ENCODE measurements at regions not wholly inside any gene's neighbourhood (a gene's known extent, or its start where the extent isn't known, plus 50 kb on each side); places are given as distances from the start of the nearest gene placed in this dataset.

DNA sequence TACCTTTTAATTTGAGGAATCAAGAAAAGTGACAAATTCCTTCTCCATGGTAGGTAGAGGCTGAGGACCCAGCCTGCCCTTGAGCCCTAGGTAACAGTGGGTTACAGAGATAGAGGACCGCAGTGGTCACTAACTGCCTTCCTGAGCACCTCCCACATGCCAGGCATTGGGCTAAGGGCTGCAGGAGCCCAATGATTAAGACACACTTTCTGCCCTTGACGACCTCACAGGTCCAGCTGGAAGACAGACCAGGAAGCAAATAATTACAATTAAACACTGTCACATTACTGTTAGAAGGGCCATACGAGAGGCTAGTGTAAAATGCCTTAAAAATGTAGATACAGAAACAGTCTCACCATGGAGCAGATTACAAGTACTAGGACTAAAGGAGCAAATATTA is 156.8 kb upstream of the NFE2L3 start:
- H3K36me3 Mint-ChIP-seq (ENCODE audit: unreplicated experiment) = no peaks in the 10 kb centered on the region
- H3K4me1 Mint-ChIP-seq (ENCODE audit: low read depth, unreplicated experiment) = no peaks in the 10 kb centered on the region
- H3K4me3 Mint-ChIP-seq (ENCODE audit: unreplicated experiment) = no peak overlapping the region
- no peak for DNase-seq
- H3K27me3 Mint-ChIP-seq (ENCODE audit: unreplicated experiment) = no peaks in the 10 kb centered on the region
- TF ChIP-seq CTCF (IDR thresholded peaks at IDR 0.05; ENCODE audit: partially characterized antibody, unreplicated experiment) = no peak
- H3K27ac Mint-ChIP-seq (ENCODE audit: unreplicated experiment) = no peak overlapping the region
- H3K9me3 Mint-ChIP-seq (ENCODE audit: unreplicated experiment) = no peaks in the 10 kb centered on the region

DNA sequence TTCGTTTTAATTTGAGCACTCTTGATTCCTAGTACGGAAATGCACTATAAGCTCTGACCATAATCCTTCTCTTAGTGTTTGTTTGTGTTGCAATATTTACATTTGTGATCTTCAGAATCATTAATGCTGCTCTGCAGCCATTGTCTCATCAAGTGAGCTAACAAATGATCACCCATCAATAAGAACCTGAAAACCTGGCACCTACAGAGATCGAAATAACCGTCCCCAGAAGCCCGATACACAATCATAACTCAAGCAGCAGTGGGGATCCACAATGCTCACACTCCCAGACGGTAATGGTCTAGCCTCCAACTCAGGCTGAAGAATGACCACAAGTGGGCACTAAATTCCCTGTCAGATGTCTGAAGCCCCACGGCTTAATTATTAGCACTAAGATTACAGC is 156.0 kb upstream of the NFE2L3 start:
- H3K27ac Mint-ChIP-seq (ENCODE audit: unreplicated experiment) = no peak overlapping the region
- TF ChIP-seq CTCF (IDR thresholded peaks at IDR 0.05; ENCODE audit: partially characterized antibody, unreplicated experiment) = no peak

DNA sequence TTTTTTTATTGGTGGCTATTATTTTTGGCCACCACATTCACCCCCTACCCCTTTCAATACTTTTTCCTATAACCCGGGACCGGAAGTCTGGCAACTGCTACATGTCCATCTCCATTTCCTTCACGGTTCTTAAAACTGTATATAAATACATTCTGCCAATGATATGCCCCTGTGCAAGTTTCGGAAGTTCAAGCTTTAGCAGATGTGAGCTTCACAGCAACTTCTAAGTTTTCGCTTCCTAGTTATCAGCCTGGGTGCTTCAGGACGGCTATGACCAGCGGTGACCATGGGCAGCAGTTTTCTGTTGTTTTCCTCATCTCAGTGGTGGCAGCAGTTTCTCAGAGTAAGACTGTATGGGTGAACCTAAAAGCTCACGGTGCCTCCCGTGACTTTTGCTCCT is 153.5 kb upstream of the NFE2L3 start:
- Mint-ChIP-seq H3K27ac (ENCODE audit: unreplicated experiment) (no peak overlapping the region), H3K4me1 (ENCODE audit: low read depth, unreplicated experiment) (no peaks in the 10 kb centered on the region), H3K4me3 (ENCODE audit: unreplicated experiment) (no peak overlapping the region), H3K36me3 (ENCODE audit: unreplicated experiment) (no peaks in the 10 kb centered on the region), H3K27me3 (ENCODE audit: unreplicated experiment) (no peaks in the 10 kb centered on the region), H3K9me3 (ENCODE audit: unreplicated experiment) (peaks cover 4% of the 10 kb centered on the region)
- DNase-seq = no peak
- no peak for TF ChIP-seq CTCF (IDR thresholded peaks at IDR 0.05; ENCODE audit: partially characterized antibody, unreplicated experiment)

More for the DNA sequence above, 156.0 kb upstream of the NFE2L3 start:
- Mint-ChIP-seq H3K4me1 (ENCODE audit: low read depth, unreplicated experiment) (no peaks in the 10 kb centered on the region), H3K36me3 (ENCODE audit: unreplicated experiment) (no peaks in the 10 kb centered on the region), H3K27me3 (ENCODE audit: unreplicated experiment) (no peaks in the 10 kb centered on the region), H3K9me3 (ENCODE audit: unreplicated experiment) (no peaks in the 10 kb centered on the region), H3K4me3 (ENCODE audit: unreplicated experiment) (no peak overlapping the region)
- no peak for DNase-seq

GRCh38 chr7:26000841-26001240 is 151.2 kb upstream of the NFE2L3 start:
- H3K9me3 Mint-ChIP-seq (ENCODE audit: unreplicated experiment) = peaks cover 4% of the 10 kb centered on the region
- no peak overlapping the region for H3K27ac Mint-ChIP-seq (ENCODE audit: unreplicated experiment)
- peaks cover under 1% of the 10 kb centered on the region for H3K27me3 Mint-ChIP-seq (ENCODE audit: unreplicated experiment)
- no peaks in the 10 kb centered on the region for H3K36me3 Mint-ChIP-seq (ENCODE audit: unreplicated experiment)
- no peaks in the 10 kb centered on the region for H3K4me1 Mint-ChIP-seq (ENCODE audit: low read depth, unreplicated experiment)
- DNase-seq = no peak
- H3K4me3 Mint-ChIP-seq (ENCODE audit: unreplicated experiment) = no peak overlapping the region
- no peak for TF ChIP-seq CTCF (IDR thresholded peaks at IDR 0.05; ENCODE audit: partially characterized antibody, unreplicated experiment)

DNA sequence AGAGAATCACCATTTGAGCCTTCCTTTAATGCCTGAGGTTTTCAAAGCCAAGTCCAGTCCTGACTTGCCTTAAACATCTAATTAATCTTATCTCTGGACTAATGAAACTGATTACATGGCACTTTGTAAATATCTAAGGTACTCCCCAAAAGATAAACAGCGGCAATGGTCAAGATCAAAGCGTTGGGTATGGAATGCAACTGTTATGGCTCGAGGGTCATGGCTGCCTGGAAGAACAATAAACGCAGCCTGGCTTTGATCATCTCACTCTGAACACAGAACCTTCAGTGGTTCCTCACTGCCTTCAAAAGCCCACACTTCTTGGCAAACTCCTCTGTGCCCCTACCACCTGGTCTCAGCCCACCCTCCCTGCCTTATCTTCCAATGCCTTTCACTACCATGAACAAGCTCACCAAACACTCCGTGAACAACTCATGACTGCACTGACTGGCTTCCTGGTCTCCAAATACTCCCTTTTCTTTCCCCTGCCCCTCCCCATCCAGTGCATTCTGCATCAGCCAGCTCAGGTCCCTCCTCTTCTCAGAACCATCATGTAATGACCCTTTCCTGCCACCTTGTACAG is 150.2 kb upstream of the NFE2L3 start:
- H3K9me3 Mint-ChIP-seq (ENCODE audit: unreplicated experiment) = peaks cover 4% of the 10 kb centered on the region
- DNase-seq = no peak
- no peak overlapping the region for H3K4me3 Mint-ChIP-seq (ENCODE audit: unreplicated experiment)
- peaks cover 3% of the 10 kb centered on the region for H3K27me3 Mint-ChIP-seq (ENCODE audit: unreplicated experiment)
- H3K36me3 Mint-ChIP-seq (ENCODE audit: unreplicated experiment) = no peaks in the 10 kb centered on the region
- TF ChIP-seq CTCF (IDR thresholded peaks at IDR 0.05; ENCODE audit: partially characterized antibody, unreplicated experiment) = no peak
- no peaks in the 10 kb centered on the region for H3K4me1 Mint-ChIP-seq (ENCODE audit: low read depth, unreplicated experiment)
- H3K27ac Mint-ChIP-seq (ENCODE audit: unreplicated experiment) = no peak overlapping the region

All from glutamatergic neuron (in vitro differentiated cells).